ENCODE measurements at regions not wholly inside any gene's neighbourhood (a gene's known extent, or its start where the extent isn't known, plus 50 kb on each side); places are given as distances from the start of the nearest gene placed in this dataset.

GRCh38 chr14:100381395-100382105, 58.4 kb downstream of the SLC25A47 start:
- DNase-seq: no peak

- no peak for DNase-seq
Measured at GRCh38 chr14:100382106-100382455, 58.9 kb downstream of the SLC25A47 start.

- peak; percentile 27 to 53 for DNase-seq
Measured at GRCh38 chr14:100383727-100384158, 60.6 kb downstream of the SLC25A47 start.

- DNase-seq: no peak
Measured at GRCh38 chr14:100384277-100384676, 61.1 kb downstream of the SLC25A47 start.

- DNase-seq: no peak
Measured at GRCh38 chr14:100384819-100385813, 62.0 kb downstream of the SLC25A47 start.

- no peak for DNase-seq
Measured at GRCh38 chr14:100386121-100386520, 63.0 kb downstream of the SLC25A47 start.

GRCh38 chr14:100386846-100387245, 63.7 kb downstream of the SLC25A47 start:
- DNase-seq: no peak

- DNase-seq: no peak
Measured at GRCh38 chr14:100387450-100387849, 64.3 kb downstream of the SLC25A47 start.

GRCh38 chr14:100388103-100389054, 65.2 kb downstream of the SLC25A47 start:
- DNase-seq: no peak

GRCh38 chr14:100389497-100390104, 66.5 kb downstream of the SLC25A47 start:
- no peak for DNase-seq

GRCh38 chr14:100391173-100391572, 68.0 kb downstream of the SLC25A47 start:
- DNase-seq: no peak

GRCh38 chr14:100391724-100392123, 68.6 kb downstream of the SLC25A47 start:
- DNase-seq: no peak

- DNase-seq: no peak
Measured at GRCh38 chr14:100392356-100392755, 69.2 kb downstream of the SLC25A47 start.

GRCh38 chr14:100393362-100393761, 70.2 kb downstream of the SLC25A47 start:
- no peak for DNase-seq

- no peak for DNase-seq
Measured at GRCh38 chr14:100393906-100394732, 71.0 kb downstream of the SLC25A47 start.

- DNase-seq: no peak
Measured at GRCh38 chr14:100394886-100395672, 71.9 kb downstream of the SLC25A47 start.

- DNase-seq: no peak
Measured at GRCh38 chr14:100396266-100396795, 73.2 kb downstream of the SLC25A47 start.

GRCh38 chr14:100397005-100397404, 73.9 kb downstream of the SLC25A47 start:
- DNase-seq: no peak

GRCh38 chr14:100398044-100398443, 74.9 kb downstream of the SLC25A47 start:
- DNase-seq: no peak
